Sigmoid colon (tissue), 4 donors: ENCODE measurements at regions not wholly inside any gene's neighbourhood (a gene's known extent, or its start where the extent isn't known, plus 50 kb on each side); places are given as distances from the start of the nearest gene placed in this dataset.

Source experiments
- EP300 ChIP-seq, 4 donors: sonication (generic); formaldehyde crosslinking; IDR thresholded peaks; one replicate each; pipeline ENCODE4 v1.6.1; 2017; ENCODE audit warnings: antibody characterized with exemption in 4 of 4
- POLR2A ChIP-seq, 2 donors: fragments of 450-650 bp; IDR thresholded peaks; one replicate each; pipeline ENCODE4 v1.6.1; 2016; ENCODE audit warnings: antibody characterized with exemption in 2 of 2, mild to moderate bottlenecking in 2 of 2, moderate library complexity in 2 of 2
- POLR2AphosphoS5 ChIP-seq, 4 donors: sonication (generic); formaldehyde crosslinking; IDR thresholded peaks; one replicate each; pipeline ENCODE4 v1.6.1; 2017; ENCODE audit warnings: antibody characterized with exemption in 4 of 4
- TF ChIP-seq, protein P1 (sequence below), 4 experiments: fragments of 450-650 bp in 3 of 4; fragments of 200-600 bp in 1 of 4; IDR thresholded peaks; one replicate each; pipeline ENCODE4 v1.5.1; 2016 to 2019; ENCODE audit warnings: antibody characterized with exemption in 4 of 4, mild to moderate bottlenecking in 3 of 4, moderate library complexity in 2 of 4

DNA sequence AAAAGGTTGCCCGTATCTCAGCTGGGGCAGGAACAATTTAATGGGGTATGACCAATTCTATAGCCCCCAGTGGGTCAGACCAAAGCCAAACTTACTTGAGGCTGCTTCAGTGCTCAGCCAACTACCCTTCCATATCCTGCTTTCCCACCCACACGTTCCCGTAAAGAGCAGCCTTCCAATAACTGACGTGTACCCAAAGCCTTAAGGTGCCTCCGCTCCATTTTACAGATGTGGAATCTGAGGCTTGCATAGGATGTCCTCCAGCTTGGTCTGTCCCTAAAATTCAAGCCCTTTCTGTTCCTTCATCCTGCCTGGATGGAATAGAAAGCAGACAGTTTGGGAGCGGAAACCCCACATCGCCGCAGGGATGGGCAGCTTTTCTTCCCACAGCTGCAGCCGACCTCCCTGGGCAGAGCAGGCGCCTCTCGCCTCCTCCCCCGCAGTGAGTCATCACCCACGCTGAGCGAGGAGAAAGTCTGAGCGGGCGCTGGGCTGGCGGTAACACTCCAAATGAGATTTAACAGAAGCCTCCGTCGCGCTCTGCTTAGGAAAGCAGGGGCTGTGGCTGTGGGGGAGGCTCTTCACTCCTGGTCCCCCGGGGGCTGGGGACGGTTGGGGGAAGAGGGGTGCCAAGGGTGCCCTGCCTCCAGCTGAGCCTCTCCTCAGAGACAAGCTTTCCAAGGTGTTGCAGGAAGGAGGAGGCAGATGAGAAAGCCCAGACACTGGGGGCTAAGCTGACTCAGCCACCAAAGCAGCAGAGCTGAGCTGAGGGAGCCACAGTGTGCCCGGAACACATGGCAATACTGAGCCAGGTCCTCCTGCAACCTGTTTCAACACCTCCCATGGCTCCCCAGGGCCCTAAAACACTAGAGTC lies 57.8 kb upstream of the HRH1 start:
- TF ChIP-seq POLR2AphosphoS5 (IDR thresholded peaks at IDR 0.05) (peak; percentile 66 to 86 (median 80)), EP300 (IDR thresholded peaks at IDR 0.05) (peak in 2 of 4 donors; percentile 42 to 59), POLR2A (IDR thresholded peaks at IDR 0.05) (no peak)
- TF ChIP-seq, protein P1, sequence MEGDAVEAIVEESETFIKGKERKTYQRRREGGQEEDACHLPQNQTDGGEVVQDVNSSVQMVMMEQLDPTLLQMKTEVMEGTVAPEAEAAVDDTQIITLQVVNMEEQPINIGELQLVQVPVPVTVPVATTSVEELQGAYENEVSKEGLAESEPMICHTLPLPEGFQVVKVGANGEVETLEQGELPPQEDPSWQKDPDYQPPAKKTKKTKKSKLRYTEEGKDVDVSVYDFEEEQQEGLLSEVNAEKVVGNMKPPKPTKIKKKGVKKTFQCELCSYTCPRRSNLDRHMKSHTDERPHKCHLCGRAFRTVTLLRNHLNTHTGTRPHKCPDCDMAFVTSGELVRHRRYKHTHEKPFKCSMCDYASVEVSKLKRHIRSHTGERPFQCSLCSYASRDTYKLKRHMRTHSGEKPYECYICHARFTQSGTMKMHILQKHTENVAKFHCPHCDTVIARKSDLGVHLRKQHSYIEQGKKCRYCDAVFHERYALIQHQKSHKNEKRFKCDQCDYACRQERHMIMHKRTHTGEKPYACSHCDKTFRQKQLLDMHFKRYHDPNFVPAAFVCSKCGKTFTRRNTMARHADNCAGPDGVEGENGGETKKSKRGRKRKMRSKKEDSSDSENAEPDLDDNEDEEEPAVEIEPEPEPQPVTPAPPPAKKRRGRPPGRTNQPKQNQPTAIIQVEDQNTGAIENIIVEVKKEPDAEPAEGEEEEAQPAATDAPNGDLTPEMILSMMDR (IDR thresholded peaks at IDR 0.05) = no peak
